Tibial nerve (tissue), 4 donors: ENCODE measurements at regions not wholly inside any gene's neighbourhood (a gene's known extent, or its start where the extent isn't known, plus 50 kb on each side); places are given as distances from the start of the nearest gene placed in this dataset.
A peak's percentile ranks its signal among the peaks of the same experiment; 100 is the strongest.

Experiments used
- DNase-seq, 2 donors: peaks; one replicate each; pipeline ENCODE4 v3.0.0-alpha.2; 2019; ENCODE audit warnings: low spot score in 2 of 2
- H3K27ac ChIP-seq, 4 donors: fragments of 200-600 bp; sonication (generic) in 3 of 4; one replicate each; pipeline ENCODE4 v1.5.1; 2017 to 2019; ENCODE audit warnings: mild to moderate bottlenecking in 1 of 4
- H3K27me3 ChIP-seq, 2 donors: fragments of 200-600 bp; sonication (generic) in 1 of 2; one replicate each; pipeline versions ENCODE4 v1.5.1 to v1.6.0; 2017 to 2019
- H3K36me3 ChIP-seq, 3 donors: fragments of 200-600 bp; sonication (generic); one replicate each; pipeline ENCODE4 v1.5.1; 2018 to 2019
- H3K4me1 ChIP-seq, 4 donors: fragments of 200-600 bp; sonication (generic) in 3 of 4; one replicate each; pipeline ENCODE4 v1.5.1; 2017 to 2019
- H3K4me3 ChIP-seq, 4 donors: fragments of 200-600 bp; sonication (generic) in 3 of 4; one replicate each; pipeline ENCODE4 v1.5.1; 2017 to 2019; ENCODE audit warnings: mild to moderate bottlenecking in 1 of 4, moderate library complexity in 1 of 4
- H3K9me3 ChIP-seq, 4 donors: fragments of 200-600 bp; sonication (generic) in 3 of 4; one replicate each; pipeline ENCODE4 v1.5.1; 2017 to 2019
- EP300 ChIP-seq, 2 donors: sonication (generic); formaldehyde crosslinking; IDR thresholded peaks; one replicate each; pipeline ENCODE4 v1.6.1; 2017; ENCODE audit warnings: antibody characterized with exemption in 2 of 2, mild to moderate bottlenecking in 1 of 2
- POLR2A ChIP-seq, 2 donors: fragments of 450-650 bp; IDR thresholded peaks; one replicate each; pipeline ENCODE4 v1.6.1; 2017; ENCODE audit warnings: antibody characterized with exemption in 2 of 2, mild to moderate bottlenecking in 2 of 2, moderate library complexity in 2 of 2
- WGBS, 2 donors: methylation state at CpG; one replicate each; pipeline ENCODE4 v1.1.5; 2018; 5-methylcytosine and 5-hydroxymethylcytosine counted together
- TF ChIP-seq, protein P1 (sequence below), 5 experiments: fragments of 200-600 bp in 3 of 5; fragments of 450-650 bp in 2 of 5; sonication (generic) in 3 of 5; IDR thresholded peaks; one replicate each; pipeline ENCODE4 v1.5.1; 2016 to 2019; ENCODE audit warnings: antibody characterized with exemption in 5 of 5, mild to moderate bottlenecking in 3 of 5, moderate library complexity in 2 of 5

DNA sequence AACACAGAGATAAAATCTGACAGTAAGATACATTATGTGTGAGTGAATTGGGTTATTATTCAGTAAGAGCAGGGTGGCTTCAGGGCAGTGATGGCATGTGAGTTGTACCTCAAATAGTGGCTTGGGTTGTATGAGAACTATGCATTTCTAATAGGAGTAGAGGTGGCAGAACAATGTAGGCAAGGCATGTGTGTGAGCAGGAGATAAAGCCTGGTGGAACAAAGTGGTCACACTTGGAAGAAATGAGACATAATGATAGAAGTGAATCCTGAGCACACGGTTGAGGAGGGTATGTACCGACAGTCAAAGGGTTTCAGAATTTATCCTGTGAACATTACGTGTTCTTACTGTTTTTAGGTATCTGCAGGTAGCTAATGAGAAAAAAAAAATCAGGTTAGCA lies 159.3 kb downstream of the CASP12 start:
- Histone ChIP-seq H3K4me1 (no peaks in the 10 kb centered on the region), H3K4me3 (no peak overlapping the region), H3K36me3 (no peaks in the 10 kb centered on the region), H3K27me3 (no peaks in the 10 kb centered on the region), H3K9me3 (no peaks in the 10 kb centered on the region), H3K27ac (no peak overlapping the region)
- TF ChIP-seq EP300 (IDR thresholded peaks at IDR 0.05) (no peak), POLR2A (IDR thresholded peaks at IDR 0.05) (no peak)
- TF ChIP-seq, protein P1, sequence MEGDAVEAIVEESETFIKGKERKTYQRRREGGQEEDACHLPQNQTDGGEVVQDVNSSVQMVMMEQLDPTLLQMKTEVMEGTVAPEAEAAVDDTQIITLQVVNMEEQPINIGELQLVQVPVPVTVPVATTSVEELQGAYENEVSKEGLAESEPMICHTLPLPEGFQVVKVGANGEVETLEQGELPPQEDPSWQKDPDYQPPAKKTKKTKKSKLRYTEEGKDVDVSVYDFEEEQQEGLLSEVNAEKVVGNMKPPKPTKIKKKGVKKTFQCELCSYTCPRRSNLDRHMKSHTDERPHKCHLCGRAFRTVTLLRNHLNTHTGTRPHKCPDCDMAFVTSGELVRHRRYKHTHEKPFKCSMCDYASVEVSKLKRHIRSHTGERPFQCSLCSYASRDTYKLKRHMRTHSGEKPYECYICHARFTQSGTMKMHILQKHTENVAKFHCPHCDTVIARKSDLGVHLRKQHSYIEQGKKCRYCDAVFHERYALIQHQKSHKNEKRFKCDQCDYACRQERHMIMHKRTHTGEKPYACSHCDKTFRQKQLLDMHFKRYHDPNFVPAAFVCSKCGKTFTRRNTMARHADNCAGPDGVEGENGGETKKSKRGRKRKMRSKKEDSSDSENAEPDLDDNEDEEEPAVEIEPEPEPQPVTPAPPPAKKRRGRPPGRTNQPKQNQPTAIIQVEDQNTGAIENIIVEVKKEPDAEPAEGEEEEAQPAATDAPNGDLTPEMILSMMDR (IDR thresholded peaks at IDR 0.05), result no peak
- WGBS, 2 donors, result 92 to 97% methylated on average over 3 of the region's 3 CpGs
- no peak for DNase-seq

GRCh38 chr11:104738208-104738607 lies 160.1 kb downstream of the CASP12 start:
- no peak for DNase-seq
- TF ChIP-seq POLR2A (IDR thresholded peaks at IDR 0.05), result no peak
- TF ChIP-seq EP300 (IDR thresholded peaks at IDR 0.05), result no peak
- TF ChIP-seq, protein P1 (IDR thresholded peaks at IDR 0.05), result no peak
- WGBS, 2 donors, result 49 to 56% methylated on average over 4 of the region's 4 CpGs
- no peaks in the 10 kb centered on the region for H3K4me1 ChIP-seq
- no peaks in the 10 kb centered on the region for H3K27me3 ChIP-seq
- H3K36me3 ChIP-seq, result no peaks in the 10 kb centered on the region
- no peaks in the 10 kb centered on the region for H3K9me3 ChIP-seq
- H3K4me3 ChIP-seq, result no peak overlapping the region
- no peak overlapping the region for H3K27ac ChIP-seq

- H3K27me3 ChIP-seq, result no peaks in the 10 kb centered on the region
- no peak overlapping the region for H3K4me3 ChIP-seq
- H3K27ac ChIP-seq, result no peak overlapping the region
- TF ChIP-seq, protein P1 (IDR thresholded peaks at IDR 0.05), result no peak
- TF ChIP-seq EP300 (IDR thresholded peaks at IDR 0.05), result no peak
- no peaks in the 10 kb centered on the region for H3K36me3 ChIP-seq
- no peaks in the 10 kb centered on the region for H3K4me1 ChIP-seq
- 50 to 56% methylated on average over 2 of the region's 2 CpGs for WGBS, 2 donors
- H3K9me3 ChIP-seq, result no peaks in the 10 kb centered on the region
- no peak for DNase-seq
Measured at GRCh38 chr11:104736502-104736901, 161.8 kb downstream of the CASP12 start.

DNA sequence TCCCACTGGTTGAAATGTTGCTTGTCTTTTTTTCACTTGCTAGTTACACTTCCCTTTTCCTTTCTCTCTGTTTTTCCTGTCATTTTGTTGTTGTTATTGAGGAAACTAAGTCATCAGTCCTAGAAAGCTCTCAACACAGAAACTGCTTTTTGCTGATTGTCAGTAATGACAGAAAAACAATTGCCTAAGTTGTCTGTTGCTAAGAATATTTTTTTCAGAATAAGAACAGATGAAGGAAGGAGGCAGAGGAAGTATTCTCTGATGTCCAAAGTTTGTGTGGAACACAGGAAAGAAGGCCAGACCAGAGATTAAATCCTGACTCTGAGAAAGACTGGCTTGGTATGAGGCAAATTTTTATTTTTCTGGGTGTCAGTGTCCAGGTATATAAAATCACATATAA lies 163.3 kb downstream of the CASP12 start:
- no peaks in the 10 kb centered on the region for H3K36me3 ChIP-seq
- no peaks in the 10 kb centered on the region for H3K27me3 ChIP-seq
- H3K4me3 ChIP-seq, result no peak overlapping the region
- TF ChIP-seq, protein P1 (IDR thresholded peaks at IDR 0.05), result no peak
- peak in 1 of 2 donors; percentile 64 for TF ChIP-seq EP300 (IDR thresholded peaks at IDR 0.05)
- no peaks in the 10 kb centered on the region for H3K4me1 ChIP-seq
- no peaks in the 10 kb centered on the region for H3K9me3 ChIP-seq
- DNase-seq, result no peak
- H3K27ac ChIP-seq, result no peak overlapping the region

GRCh38 chr11:104731890-104732289 lies 166.4 kb downstream of the CASP12 start:
- Histone ChIP-seq H3K9me3 (no peaks in the 10 kb centered on the region), H3K27me3 (no peaks in the 10 kb centered on the region), H3K36me3 (no peaks in the 10 kb centered on the region), H3K4me1 (no peaks in the 10 kb centered on the region), H3K4me3 (no peak overlapping the region), H3K27ac (no peak overlapping the region)
- WGBS, 2 donors, result 90 to 94% methylated on average over 1 of the region's 1 CpG
- TF ChIP-seq EP300 (IDR thresholded peaks at IDR 0.05) (no peak), POLR2A (IDR thresholded peaks at IDR 0.05) (no peak)
- TF ChIP-seq, protein P1 (IDR thresholded peaks at IDR 0.05), result no peak
- DNase-seq, result no peak
